ENCODE measurements at regions not wholly inside any gene's neighbourhood (a gene's known extent, or its start where the extent isn't known, plus 50 kb on each side); places are given as distances from the start of the nearest gene placed in this dataset.

- TF ChIP-seq CTCF (IDR thresholded peaks at IDR 0.05; ENCODE audit: low read depth, low read length) = no peak
Measured at GRCh38 chrX:44400161-44400560, 56.7 kb upstream of the EFHC2 start.

More at GRCh38 chrX:44400161-44400560, 56.7 kb upstream of the EFHC2 start:
- DNase-seq (ENCODE audit: low read depth in 1 of 2, low spot score in 1 of 2) = no peak
- no peak overlapping the region for H3K4me3 ChIP-seq
- H3K27ac ChIP-seq = no peak overlapping the region
- H3K4me1 ChIP-seq (ENCODE audit: low read depth) = no peaks in the 10 kb centered on the region
- H3K27me3 ChIP-seq = no peaks in the 10 kb centered on the region
- no peaks in the 10 kb centered on the region for H3K9me3 ChIP-seq (ENCODE audit: low read depth)
- H3K36me3 ChIP-seq = no peaks in the 10 kb centered on the region

All from cardiac muscle cell (in vitro differentiated cells and primary cell).